ENCODE measurements at regions not wholly inside any gene's neighbourhood (a gene's known extent, or its start where the extent isn't known, plus 50 kb on each side); places are given as distances from the start of the nearest gene placed in this dataset.

- no peak overlapping the region for H3K9ac ChIP-seq (ENCODE audit: control insufficient read depth, extremely low read depth, insufficient read depth, low read length)
- TF ChIP-seq CTCF (optimal IDR thresholded peaks at IDR 0.05 in 1 of 3, IDR thresholded peaks at IDR 0.05 in 1 of 3, conservative IDR thresholded peaks at IDR 0.05 in 1 of 3; ENCODE audit: extremely low read depth in 1 of 3, insufficient read depth in 2 of 3, low read length in 3 of 3) = no peak
- TF ChIP-seq EZH2 (IDR thresholded peaks at IDR 0.05; ENCODE audit: low read length) = no peak
- dilution Hi-C loops (cut with MboI; ENCODE audit: extremely low pct_ligation_motif_present, low sequenced_read_pairs) = no loop called here
- H4K20me1 ChIP-seq (ENCODE audit: control insufficient read depth, extremely low read depth, insufficient read depth, low read length) = no peaks in the 10 kb centered on the region
- H3K4me2 ChIP-seq (ENCODE audit: control insufficient read depth, extremely low read depth, insufficient read depth, low read depth, low read length) = no peak overlapping the region
- FAIRE-seq = no peak
- no peaks in the 10 kb centered on the region for H3K79me2 ChIP-seq (ENCODE audit: control insufficient read depth, insufficient read depth, low read length)
- no peaks in the 10 kb centered on the region for H3K36me3 ChIP-seq (ENCODE audit: control insufficient read depth in 2 of 2, extremely low read depth in 1 of 2, insufficient read depth in 2 of 2, low read length in 2 of 2)
- H3K9me1 ChIP-seq (ENCODE audit: control insufficient read depth, extremely low read depth, insufficient read depth, low read length) = no peaks in the 10 kb centered on the region
- H3K9me3 ChIP-seq (ENCODE audit: control insufficient read depth, low read depth, low read length) = no peaks in the 10 kb centered on the region
- no peak overlapping the region for H2AFZ ChIP-seq (ENCODE audit: control insufficient read depth, low read length)
- no peak overlapping the region for H3K4me3 ChIP-seq (ENCODE audit: control insufficient read depth in 2 of 3, extremely low read depth in 1 of 3, insufficient read depth in 2 of 3, low read depth in 1 of 3, low read length in 3 of 3)
- DNase-seq (ENCODE audit: low read depth, low spot score) = no peak
- no peaks in the 10 kb centered on the region for H3K4me1 ChIP-seq (ENCODE audit: control insufficient read depth, extremely low read depth, insufficient read depth, low read length)
- no peak overlapping the region for H3K27ac ChIP-seq (ENCODE audit: control insufficient read depth, insufficient read depth, low read length)
- H3K27me3 ChIP-seq (ENCODE audit: control insufficient read depth, extremely low read depth, insufficient read depth, low read length) = no peaks in the 10 kb centered on the region
Observed at GRCh38 chr14:22097586-22098292, 424.1 kb upstream of the OR4E1 start.

GRCh38 chr14:22097072-22097471 is 423.5 kb upstream of the OR4E1 start:
- Histone ChIP-seq H4K20me1 (ENCODE audit: control insufficient read depth, extremely low read depth, insufficient read depth, low read length) (no peaks in the 10 kb centered on the region), H3K36me3 (ENCODE audit: control insufficient read depth in 2 of 2, extremely low read depth in 1 of 2, insufficient read depth in 2 of 2, low read length in 2 of 2) (no peaks in the 10 kb centered on the region), H2AFZ (ENCODE audit: control insufficient read depth, low read length) (no peak overlapping the region), H3K27ac (ENCODE audit: control insufficient read depth, insufficient read depth, low read length) (no peak overlapping the region), H3K27me3 (ENCODE audit: control insufficient read depth, extremely low read depth, insufficient read depth, low read length) (no peaks in the 10 kb centered on the region), H3K9me1 (ENCODE audit: control insufficient read depth, extremely low read depth, insufficient read depth, low read length) (no peaks in the 10 kb centered on the region), H3K4me1 (ENCODE audit: control insufficient read depth, extremely low read depth, insufficient read depth, low read length) (no peaks in the 10 kb centered on the region), H3K79me2 (ENCODE audit: control insufficient read depth, insufficient read depth, low read length) (no peaks in the 10 kb centered on the region), H3K4me2 (ENCODE audit: control insufficient read depth, extremely low read depth, insufficient read depth, low read depth, low read length) (no peak overlapping the region), H3K4me3 (ENCODE audit: control insufficient read depth in 2 of 3, extremely low read depth in 1 of 3, insufficient read depth in 2 of 3, low read depth in 1 of 3, low read length in 3 of 3) (no peak overlapping the region), H3K9ac (ENCODE audit: control insufficient read depth, extremely low read depth, insufficient read depth, low read length) (no peak overlapping the region), H3K9me3 (ENCODE audit: control insufficient read depth, low read depth, low read length) (no peaks in the 10 kb centered on the region)
- dilution Hi-C loops (cut with MboI; ENCODE audit: extremely low pct_ligation_motif_present, low sequenced_read_pairs) = no loop called here
- TF ChIP-seq CTCF (optimal IDR thresholded peaks at IDR 0.05 in 1 of 3, IDR thresholded peaks at IDR 0.05 in 1 of 3, conservative IDR thresholded peaks at IDR 0.05 in 1 of 3; ENCODE audit: extremely low read depth in 1 of 3, insufficient read depth in 2 of 3, low read length in 3 of 3) (no peak), EZH2 (IDR thresholded peaks at IDR 0.05; ENCODE audit: low read length) (no peak)
- DNase-seq (ENCODE audit: low read depth, low spot score) (no peak), FAIRE-seq (no peak)
